ENCODE measurements at regions not wholly inside any gene's neighbourhood (a gene's known extent, or its start where the extent isn't known, plus 50 kb on each side); places are given as distances from the start of the nearest gene placed in this dataset.
"Not testable (repeated sequence)": the region's sequence is repeated elsewhere in the genome, so short reads cannot be mapped to it uniquely, and the experiment has no call there.

- Mint-ChIP-seq H3K27me3 (no peaks in the 10 kb centered on the region), H3K4me3 (ENCODE audit: low read depth) (no peak overlapping the region), H3K27ac (no peak overlapping the region), H3K36me3 (ENCODE audit: insufficient read depth) (no peaks in the 10 kb centered on the region), H3K4me1 (ENCODE audit: low read depth) (peaks cover 2% of the 10 kb centered on the region), H3K9me3 (ENCODE audit: low read depth) (no peaks in the 10 kb centered on the region)
- no peak for TF ChIP-seq CTCF (IDR thresholded peaks at IDR 0.05; ENCODE audit: unreplicated experiment)
- no peak for DNase-seq (ENCODE audit: low spot score, unreplicated experiment)
Measured at GRCh38 chr5:93221773-93222172, 359.2 kb downstream of the NR2F1-AS1 start.

GRCh38 chr5:93220431-93220830 lies 360.6 kb downstream of the NR2F1-AS1 start:
- H3K9me3 Mint-ChIP-seq (ENCODE audit: low read depth) = no peaks in the 10 kb centered on the region
- no peak for TF ChIP-seq CTCF (IDR thresholded peaks at IDR 0.05; ENCODE audit: unreplicated experiment)
- DNase-seq (ENCODE audit: low spot score, unreplicated experiment) = no peak
- peaks cover 2% of the 10 kb centered on the region for H3K4me1 Mint-ChIP-seq (ENCODE audit: low read depth)
- no peak overlapping the region for H3K27ac Mint-ChIP-seq
- no peaks in the 10 kb centered on the region for H3K27me3 Mint-ChIP-seq
- no peak overlapping the region for H3K4me3 Mint-ChIP-seq (ENCODE audit: low read depth)
- no peaks in the 10 kb centered on the region for H3K36me3 Mint-ChIP-seq (ENCODE audit: insufficient read depth)

DNA sequence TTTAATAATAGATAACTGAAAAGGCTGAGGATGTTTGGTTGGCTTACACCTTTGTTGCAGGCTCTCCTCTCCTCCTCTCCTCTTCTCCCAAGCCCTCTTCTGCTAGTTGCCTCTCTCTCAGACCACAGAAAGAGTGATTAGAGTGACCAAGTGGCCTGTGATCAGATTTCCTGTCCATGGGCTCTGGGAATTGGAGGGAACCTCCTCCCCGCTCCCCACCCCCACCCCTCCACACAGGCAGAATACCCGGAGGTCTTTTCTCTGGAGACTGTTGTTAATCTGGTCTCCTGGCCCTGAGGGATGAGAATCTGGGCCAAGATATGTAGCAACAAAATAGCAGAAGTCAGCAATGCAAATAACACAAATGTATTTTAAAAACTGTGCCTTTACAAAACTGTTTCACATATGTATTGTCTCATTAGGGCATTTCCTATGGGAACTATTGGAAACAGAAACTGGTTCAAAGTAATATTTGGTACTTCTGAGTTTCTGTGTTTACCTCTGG lies 361.3 kb downstream of the NR2F1-AS1 start:
- no peaks in the 10 kb centered on the region for H3K27me3 Mint-ChIP-seq
- no peak for TF ChIP-seq CTCF (IDR thresholded peaks at IDR 0.05; ENCODE audit: unreplicated experiment)
- no peaks in the 10 kb centered on the region for H3K9me3 Mint-ChIP-seq (ENCODE audit: low read depth)
- H3K4me3 Mint-ChIP-seq (ENCODE audit: low read depth) = no peak overlapping the region
- H3K4me1 Mint-ChIP-seq (ENCODE audit: low read depth) = no peaks in the 10 kb centered on the region
- no peak overlapping the region for H3K27ac Mint-ChIP-seq
- DNase-seq (ENCODE audit: low spot score, unreplicated experiment) = no peak
- H3K36me3 Mint-ChIP-seq (ENCODE audit: insufficient read depth) = no peaks in the 10 kb centered on the region

DNA sequence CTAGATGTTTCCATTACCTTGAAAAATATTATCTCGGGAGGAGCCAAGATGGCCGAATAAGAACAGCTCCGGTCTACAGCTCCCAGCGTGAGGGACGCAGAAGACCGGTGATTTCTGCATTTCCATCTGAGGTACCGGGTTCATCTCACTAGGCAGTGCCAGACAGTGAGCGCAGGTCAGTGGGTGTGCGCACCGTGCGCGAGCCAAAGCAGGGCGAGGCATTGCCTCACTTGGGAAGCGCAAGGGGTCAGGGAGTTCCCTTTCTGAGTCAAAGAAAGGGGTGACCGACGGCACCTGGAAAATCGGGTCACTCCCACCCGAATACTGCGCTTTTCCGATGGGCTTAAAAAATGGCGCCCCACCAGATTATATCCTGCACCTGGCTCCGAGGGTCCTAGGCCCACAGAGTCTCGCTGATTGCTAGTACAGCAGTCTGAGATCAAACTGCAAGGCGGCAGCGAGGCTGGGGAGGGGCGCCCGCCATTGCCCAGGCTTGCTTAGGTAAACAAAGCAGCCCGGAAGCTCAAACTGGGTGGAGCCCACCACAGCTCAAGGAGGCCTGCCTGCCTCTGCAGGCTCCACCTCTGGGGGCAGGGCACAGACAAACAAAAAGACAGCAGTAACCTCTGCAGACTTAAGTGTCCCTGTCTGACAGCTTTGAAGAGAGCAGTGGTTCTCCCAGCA lies 367.8 kb downstream of the NR2F1-AS1 start:
- Mint-ChIP-seq H3K4me3 (ENCODE audit: low read depth) (peak overlapping the region; percentile 62), H3K27ac (peak overlapping the region; percentile 87)
- not testable (repeated sequence) for H3K4me1 Mint-ChIP-seq (ENCODE audit: low read depth); H3K27me3 Mint-ChIP-seq; H3K9me3 Mint-ChIP-seq (ENCODE audit: low read depth); DNase-seq (ENCODE audit: low spot score, unreplicated experiment); H3K36me3 Mint-ChIP-seq (ENCODE audit: insufficient read depth)

GRCh38 chr5:93209476-93209875 lies 371.5 kb downstream of the NR2F1-AS1 start:
- Mint-ChIP-seq H3K36me3 (ENCODE audit: insufficient read depth) (no peaks in the 10 kb centered on the region), H3K4me1 (ENCODE audit: low read depth) (no peaks in the 10 kb centered on the region), H3K27me3 (no peaks in the 10 kb centered on the region), H3K4me3 (ENCODE audit: low read depth) (no peak overlapping the region), H3K27ac (no peak overlapping the region), H3K9me3 (ENCODE audit: low read depth) (no peaks in the 10 kb centered on the region)
- DNase-seq (ENCODE audit: low spot score, unreplicated experiment) = no peak
- TF ChIP-seq CTCF (IDR thresholded peaks at IDR 0.05; ENCODE audit: unreplicated experiment) = no peak

- TF ChIP-seq CTCF (IDR thresholded peaks at IDR 0.05; ENCODE audit: unreplicated experiment) = no peak
- no peak overlapping the region for H3K27ac Mint-ChIP-seq
- H3K36me3 Mint-ChIP-seq (ENCODE audit: insufficient read depth) = no peaks in the 10 kb centered on the region
- no peaks in the 10 kb centered on the region for H3K9me3 Mint-ChIP-seq (ENCODE audit: low read depth)
- H3K4me3 Mint-ChIP-seq (ENCODE audit: low read depth) = no peak overlapping the region
- H3K4me1 Mint-ChIP-seq (ENCODE audit: low read depth) = no peaks in the 10 kb centered on the region
- no peaks in the 10 kb centered on the region for H3K27me3 Mint-ChIP-seq
- DNase-seq (ENCODE audit: low spot score, unreplicated experiment) = no peak
Measured at GRCh38 chr5:93208141-93208751, 372.8 kb downstream of the NR2F1-AS1 start.
